ENCODE measurements at regions not wholly inside any gene's neighbourhood (a gene's known extent, or its start where the extent isn't known, plus 50 kb on each side); places are given as distances from the start of the nearest gene placed in this dataset.

DNA sequence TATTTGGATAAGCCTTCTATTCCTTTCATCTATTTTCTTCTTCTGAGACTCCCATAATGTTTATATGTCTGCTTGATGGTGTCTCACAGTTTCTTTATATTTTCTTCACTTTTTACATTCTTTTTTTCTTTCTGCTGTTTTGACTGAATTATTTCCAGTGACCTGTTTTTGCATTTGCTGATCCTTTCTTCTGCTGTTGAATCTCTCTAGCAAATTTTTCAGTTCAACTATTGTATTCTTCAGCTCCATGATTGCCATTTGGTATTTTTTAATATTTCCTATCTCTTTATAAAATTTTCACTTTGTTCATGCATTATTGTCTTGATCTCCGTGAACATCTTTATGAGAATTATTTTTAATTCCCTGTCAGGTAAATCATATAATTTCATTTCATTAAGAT is 122.3 kb upstream of the ST6GALNAC5 start:
- POLR2A ChIA-PET (ENCODE audit: unreplicated experiment) = no interaction called here
- CTCF ChIA-PET = interaction anchor here (0.7 kb wide), 1 partner anchor 301 kb away, joined by 3 read pairs; no protein-coding TSS in a partner anchor
- no peaks in the 10 kb centered on the region for H3K79me1 ChIP-seq (ENCODE audit: low read depth in 1 of 2, low read length in 2 of 2)

More for the DNA sequence above, 122.3 kb upstream of the ST6GALNAC5 start:
- in situ Hi-C loops (cut with MboI; ENCODE audit: low sequenced_read_pairs) (no loop called here), dilution Hi-C loops (cut with HindIII; ENCODE audit: low sequenced_read_pairs, unreplicated experiment) (no loop called here), intact Hi-C loops (cut with micrococcal nuclease) (no loop called here)
- Histone ChIP-seq H2BK15ac (ENCODE audit: low read depth, low read length) (no peak overlapping the region), H3K9ac (ENCODE audit: low read depth, low read length) (no peak overlapping the region), H4K91ac (ENCODE audit: insufficient read depth, low read depth, low read length) (no peak overlapping the region), H3K4me2 (ENCODE audit: low read depth, low read length) (no peak overlapping the region), H2BK20ac (ENCODE audit: low read depth, low read length) (no peak overlapping the region), H4K8ac (ENCODE audit: low read depth in 2 of 2, low read length in 2 of 2) (no peak overlapping the region), H3K4ac (ENCODE audit: low read depth, low read length) (no peak overlapping the region), H3K9me3 (ENCODE audit: control insufficient read depth, insufficient read depth, low read length) (no peaks in the 10 kb centered on the region), H2AFZ (replicated peaks; ENCODE audit: low read length, poor library complexity) (no peak overlapping the region), H3K18ac (ENCODE audit: low read depth, low read length) (no peak overlapping the region), H4K5ac (ENCODE audit: low read depth, low read length) (no peak overlapping the region), H3K27me3 (ENCODE audit: control insufficient read depth, insufficient read depth, low read length) (no peaks in the 10 kb centered on the region), H2AK5ac (ENCODE audit: low read depth, low read length) (no peak overlapping the region), H3K4me3 (ENCODE audit: insufficient read depth, low read depth, low read length) (no peak overlapping the region), H3K9me1 (ENCODE audit: insufficient read depth, low read length) (no peaks in the 10 kb centered on the region), H3K36me3 (ENCODE audit: control insufficient read depth, insufficient read depth, low read length) (no peaks in the 10 kb centered on the region), H3K23ac (ENCODE audit: low read depth, low read length) (no peak overlapping the region), H3K56ac (ENCODE audit: extremely low read depth, insufficient read depth, low read length) (no peak overlapping the region), H2AK9ac (replicated peaks; ENCODE audit: low read depth, low read length, poor library complexity) (no peak overlapping the region), H4K20me1 (ENCODE audit: insufficient read depth, low read length) (no peaks in the 10 kb centered on the region), H2BK5ac (ENCODE audit: low read depth, low read length, poor library complexity, severe bottlenecking) (no peak overlapping the region), H2BK120ac (ENCODE audit: low read depth, low read length) (no peak overlapping the region), H3K14ac (replicated peaks; ENCODE audit: low read depth, low read length) (no peak overlapping the region), H3K27ac (ENCODE audit: insufficient read depth, low read length) (no peak overlapping the region), H3K4me1 (ENCODE audit: control insufficient read depth, insufficient read depth, low read length) (no peaks in the 10 kb centered on the region)
- no peak for ATAC-seq (ENCODE audit: low read depth)
- TF ChIP-seq RFX5 (IDR thresholded peaks at IDR 0.05; ENCODE audit: low read depth, low read length) = no peak
- BruUV-seq (replicated peaks) = no TSS peak
- no CpG with 5 or more reads among the region's 1 CpG for WGBS, 2 experiments (ENCODE audit: extremely low coverage in 2 of 2, insufficient read length in 1 of 2)
- no peak for DNase-seq

All from IMR-90 (cell line).